ENCODE measurements at regions not wholly inside any gene's neighbourhood (a gene's known extent, or its start where the extent isn't known, plus 50 kb on each side); places are given as distances from the start of the nearest gene placed in this dataset.
"Not testable (repeated sequence)": the region's sequence is repeated elsewhere in the genome, so short reads cannot be mapped to it uniquely, and the experiment has no call there.

GRCh38 chr2:198587240-198587639, 782.8 kb downstream of the PLCL1 start:
- DNase-seq (ENCODE audit: insufficient read length, low spot score) (no peak), FAIRE-seq (no peak)
- TF ChIP-seq POLR2A (IDR thresholded peaks at IDR 0.05; ENCODE audit: low read depth, low read length): no peak

DNA sequence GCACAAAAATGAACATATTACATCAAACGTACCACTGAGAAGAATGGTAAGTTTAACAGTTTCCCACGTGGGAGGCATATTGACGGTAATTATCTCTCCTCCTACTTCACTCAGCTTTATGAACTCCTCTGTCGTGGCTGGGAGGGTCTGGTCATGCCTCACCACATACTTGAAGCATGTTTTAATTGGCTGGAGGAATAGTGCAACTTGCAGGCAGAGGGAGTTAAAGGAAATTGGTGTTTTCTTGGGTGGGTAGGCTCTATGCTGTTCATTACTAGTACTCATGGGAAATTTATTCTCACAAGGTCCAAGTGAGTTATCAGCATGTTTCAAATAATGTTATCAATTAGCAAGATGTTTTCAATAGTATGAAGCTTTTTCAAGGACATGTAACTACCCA, 767.0 kb downstream of the PLCL1 start:
- no peak for TF ChIP-seq POLR2A (IDR thresholded peaks at IDR 0.05; ENCODE audit: low read depth, low read length)
- FAIRE-seq (no peak), DNase-seq (ENCODE audit: insufficient read length, low spot score) (no peak)

DNA sequence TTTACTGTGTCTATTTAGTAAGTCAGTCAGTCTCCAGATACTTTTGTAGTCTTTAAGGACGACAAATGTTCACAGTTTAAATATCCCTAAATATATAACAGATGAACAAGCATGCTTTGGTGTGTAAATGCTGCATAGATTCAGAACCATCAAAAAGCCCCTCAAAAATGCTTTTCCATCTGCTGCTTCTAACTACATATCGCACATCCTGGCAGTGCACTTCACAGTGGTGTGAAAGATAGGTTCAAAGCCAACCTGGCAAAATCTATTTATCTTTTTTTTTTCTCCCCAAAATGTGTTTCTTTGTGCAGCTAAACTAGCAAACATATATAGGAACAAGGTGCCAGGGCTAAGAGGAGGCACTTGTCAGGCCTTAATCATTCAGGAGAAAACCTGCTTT, 753.8 kb downstream of the PLCL1 start:
- TF ChIP-seq POLR2A (IDR thresholded peaks at IDR 0.05; ENCODE audit: low read depth, low read length): no peak
- no peak for FAIRE-seq
- DNase-seq (ENCODE audit: insufficient read length, low spot score): no peak

GRCh38 chr2:198546122-198546521, 741.7 kb downstream of the PLCL1 start:
- FAIRE-seq: no peak
- no peak for TF ChIP-seq POLR2A (IDR thresholded peaks at IDR 0.05; ENCODE audit: low read depth, low read length)
- no peak for DNase-seq (ENCODE audit: insufficient read length, low spot score)

GRCh38 chr2:198545411-198545810, 741.0 kb downstream of the PLCL1 start:
- no peak for FAIRE-seq
- no peak for TF ChIP-seq POLR2A (IDR thresholded peaks at IDR 0.05; ENCODE audit: low read depth, low read length)
- DNase-seq (ENCODE audit: insufficient read length, low spot score): no peak

DNA sequence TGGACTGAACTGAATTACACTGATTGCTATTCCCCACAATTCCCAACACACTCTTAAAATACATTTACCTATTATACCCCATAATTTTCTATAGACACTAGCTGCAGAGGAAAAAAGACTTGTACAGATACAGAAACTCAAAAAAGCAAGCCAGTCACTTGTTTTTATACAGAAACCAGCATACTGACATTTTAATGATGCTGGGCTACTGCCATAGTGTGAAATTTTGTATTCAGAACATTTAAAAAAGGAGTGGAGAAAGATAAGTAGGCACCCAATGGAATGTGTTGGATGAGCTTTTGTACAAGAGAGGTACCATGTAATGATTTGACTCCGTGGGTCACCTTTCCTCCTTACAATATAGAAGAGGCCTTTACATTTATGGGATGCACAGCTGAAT, 740.1 kb downstream of the PLCL1 start:
- no peak for TF ChIP-seq POLR2A (IDR thresholded peaks at IDR 0.05; ENCODE audit: low read depth, low read length)
- DNase-seq (ENCODE audit: insufficient read length, low spot score): no peak
- no peak for FAIRE-seq

GRCh38 chr2:198534756-198535155, 730.4 kb downstream of the PLCL1 start:
- FAIRE-seq (no peak), DNase-seq (ENCODE audit: insufficient read length, low spot score) (no peak)
- no peak for TF ChIP-seq POLR2A (IDR thresholded peaks at IDR 0.05; ENCODE audit: low read depth, low read length)

DNA sequence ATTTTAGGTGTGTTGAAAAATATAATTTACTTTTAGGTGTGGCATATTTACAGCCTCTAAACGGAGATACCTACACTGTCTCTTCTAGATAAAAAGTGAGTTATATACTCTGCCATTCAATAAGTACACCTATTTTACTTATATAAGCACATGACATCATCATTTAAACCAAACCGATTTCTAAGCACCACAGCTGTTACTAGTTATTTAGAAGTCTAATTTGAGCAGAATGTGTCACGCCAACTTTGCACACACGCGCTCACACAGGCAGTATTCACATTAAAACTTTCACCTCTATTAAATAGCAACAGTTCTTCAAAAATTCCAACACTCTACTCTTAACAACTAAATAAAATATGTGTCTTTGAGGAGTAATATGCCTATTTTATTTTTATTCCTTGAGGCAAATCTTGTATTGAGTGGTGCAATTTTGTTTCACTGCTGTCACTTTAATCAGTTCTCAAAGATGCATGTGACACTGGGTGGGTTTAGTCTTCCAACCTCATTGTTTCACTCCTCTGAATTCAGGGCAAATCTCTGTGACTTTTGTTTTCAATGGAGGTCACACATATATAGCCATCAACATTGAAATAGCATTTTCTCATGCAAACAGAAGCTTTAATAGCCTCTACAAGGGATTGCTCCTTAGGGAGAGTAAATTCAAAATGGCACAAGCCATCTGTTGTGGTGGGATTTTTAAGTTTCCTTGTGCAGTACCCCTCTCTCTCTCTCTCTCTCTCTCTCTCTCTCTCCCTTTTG, 721.0 kb downstream of the PLCL1 start:
- DNase-seq (ENCODE audit: insufficient read length, low spot score) (no peak), FAIRE-seq (no peak)

GRCh38 chr2:198523710-198524109, 719.3 kb downstream of the PLCL1 start:
- DNase-seq (ENCODE audit: insufficient read length, low spot score): no peak
- TF ChIP-seq POLR2A (IDR thresholded peaks at IDR 0.05; ENCODE audit: low read depth, low read length): no peak
- no peak for FAIRE-seq

More for the DNA sequence above, 721.0 kb downstream of the PLCL1 start:
- TF ChIP-seq POLR2A (IDR thresholded peaks at IDR 0.05; ENCODE audit: low read depth, low read length): no peak

GRCh38 chr2:198518935-198519334, 714.5 kb downstream of the PLCL1 start:
- DNase-seq (ENCODE audit: insufficient read length, low spot score) (no peak), FAIRE-seq (no peak)
- TF ChIP-seq POLR2A (IDR thresholded peaks at IDR 0.05; ENCODE audit: low read depth, low read length): no peak

GRCh38 chr2:198517976-198518375, 713.6 kb downstream of the PLCL1 start:
- no peak for DNase-seq (ENCODE audit: insufficient read length, low spot score)
- FAIRE-seq: no peak
- TF ChIP-seq POLR2A (IDR thresholded peaks at IDR 0.05; ENCODE audit: low read depth, low read length): no peak

- not testable (repeated sequence) for FAIRE-seq
Observed at GRCh38 chr2:198508610-198509009, 704.2 kb downstream of the PLCL1 start.

DNA sequence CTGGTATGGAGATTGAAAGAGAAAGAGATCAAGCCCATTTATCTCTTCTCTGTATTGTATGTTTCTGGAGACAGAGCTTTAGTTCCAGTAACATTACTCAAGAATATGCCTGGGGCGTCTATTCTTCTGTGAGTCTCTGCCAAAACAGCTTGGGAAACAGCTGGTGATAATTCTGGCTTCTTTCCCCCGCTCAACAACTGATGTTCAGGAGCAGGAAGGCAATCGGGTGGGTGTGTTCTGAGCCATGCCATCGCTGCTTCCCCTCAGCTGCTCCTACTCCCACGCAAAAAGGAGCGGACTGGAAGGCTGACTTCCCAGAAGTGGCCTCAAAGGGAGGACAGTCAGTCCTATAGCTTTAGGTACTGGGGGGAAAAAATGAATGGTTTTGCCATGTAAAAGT, 695.1 kb downstream of the PLCL1 start:
- DNase-seq (ENCODE audit: insufficient read length, low spot score): no peak
- TF ChIP-seq POLR2A (IDR thresholded peaks at IDR 0.05; ENCODE audit: low read depth, low read length): no peak
- FAIRE-seq: no peak

More at GRCh38 chr2:198508610-198509009, 704.2 kb downstream of the PLCL1 start:
- not testable (repeated sequence) for DNase-seq (ENCODE audit: insufficient read length, low spot score)

GRCh38 chr2:198498516-198498915, 694.1 kb downstream of the PLCL1 start:
- no peak for FAIRE-seq
- DNase-seq (ENCODE audit: insufficient read length, low spot score): no peak
- no peak for TF ChIP-seq POLR2A (IDR thresholded peaks at IDR 0.05; ENCODE audit: low read depth, low read length)

GRCh38 chr2:198498048-198498447, 693.7 kb downstream of the PLCL1 start:
- TF ChIP-seq POLR2A (IDR thresholded peaks at IDR 0.05; ENCODE audit: low read depth, low read length): no peak
- FAIRE-seq (no peak), DNase-seq (ENCODE audit: insufficient read length, low spot score) (no peak)
